Fibroblast of mammary gland (primary cell): ENCODE measurements at regions not wholly inside any gene's neighbourhood (a gene's known extent, or its start where the extent isn't known, plus 50 kb on each side); places are given as distances from the start of the nearest gene placed in this dataset.

Experiments
- DNase-seq: peaks from one replicate; pipeline ENCODE4 v3.0.0-alpha.2; 2010; ENCODE audit warnings: low read depth
- H3K4me3 ChIP-seq: 2 replicates; pipeline ENCODE4 v1.5.1; 2011; ENCODE audit warnings: low read depth, mild to moderate bottlenecking, low read length, moderate library complexity; ENCODE audit not compliant: control insufficient read depth
- CTCF ChIP-seq: conservative IDR thresholded peaks from 2 replicates; pipeline ENCODE4 v1.5.1; 2011; ENCODE audit warnings: low read depth, low read length, inconsistent platforms; ENCODE audit not compliant: control insufficient read depth, insufficient read depth

GRCh38 chr11:71334191-71334590 is 81.8 kb upstream of the SHANK2 start:
- no peak for DNase-seq
- no peak for TF ChIP-seq CTCF
- no peak overlapping the region for H3K4me3 ChIP-seq

DNA sequence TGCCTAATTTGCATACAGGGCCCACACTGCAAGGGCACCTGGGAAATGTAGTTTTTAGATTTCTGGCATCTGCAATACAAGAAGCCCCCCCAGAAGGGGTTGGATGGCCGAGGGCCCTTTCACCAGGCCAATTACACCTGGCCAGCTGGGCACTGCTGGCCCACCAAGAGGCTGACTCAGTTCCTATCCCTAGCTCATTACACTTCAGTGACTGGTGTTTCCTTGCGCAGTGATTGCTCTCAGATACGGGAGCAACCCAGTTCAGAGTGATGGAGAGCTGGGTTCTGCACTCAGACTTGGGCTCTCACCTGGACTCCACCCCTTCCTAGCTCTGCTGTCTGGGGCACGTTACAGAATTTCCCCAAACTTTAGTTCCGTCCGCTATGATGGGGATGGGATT is 81.1 kb upstream of the SHANK2 start:
- DNase-seq: no peak
- no peak overlapping the region for H3K4me3 ChIP-seq
- TF ChIP-seq CTCF: no peak

GRCh38 chr11:71332447-71332846 is 80.1 kb upstream of the SHANK2 start:
- DNase-seq: no peak
- no peak for TF ChIP-seq CTCF
- no peak overlapping the region for H3K4me3 ChIP-seq

DNA sequence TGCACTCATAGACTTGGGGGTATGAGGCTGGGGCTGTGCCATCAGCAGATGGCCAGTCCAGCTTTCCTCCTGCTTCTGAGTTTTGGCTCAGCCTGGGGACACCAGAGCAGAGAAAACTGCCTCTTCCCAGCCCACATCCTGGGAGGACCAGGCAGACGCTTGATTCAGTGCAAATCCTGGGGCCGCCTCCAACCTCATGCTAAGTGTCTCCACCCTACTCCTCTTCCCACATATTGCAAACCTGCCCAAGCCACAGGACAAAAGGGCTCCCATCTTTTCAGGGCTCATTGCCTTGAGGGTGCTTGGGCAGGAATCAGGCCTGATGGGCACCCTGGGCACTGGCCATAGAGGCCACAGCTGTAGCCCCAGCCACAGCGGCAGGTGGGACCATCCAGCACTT is 79.7 kb upstream of the SHANK2 start:
- no peak overlapping the region for H3K4me3 ChIP-seq
- no peak for TF ChIP-seq CTCF
- no peak for DNase-seq

DNA sequence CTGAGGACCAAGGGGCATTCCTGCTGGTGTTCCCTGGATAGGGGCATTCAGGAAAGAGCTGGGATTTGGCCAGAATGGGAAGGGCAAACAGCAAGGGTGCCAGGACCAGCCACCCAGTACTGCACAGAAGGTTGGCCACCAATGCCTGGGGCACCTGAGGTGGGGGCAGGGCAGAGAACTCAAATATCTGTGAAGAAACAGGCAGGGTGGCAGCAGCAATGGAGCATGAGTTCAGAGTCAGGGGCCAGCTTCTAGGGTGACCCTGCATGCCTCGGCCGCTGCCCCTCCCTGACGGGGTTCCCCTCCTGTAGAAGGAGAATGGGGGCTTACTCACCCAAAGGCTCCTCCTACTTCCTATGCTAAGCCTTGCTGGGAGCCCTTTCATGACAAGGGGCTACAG is 79.3 kb upstream of the SHANK2 start:
- no peak for DNase-seq
- no peak for TF ChIP-seq CTCF
- H3K4me3 ChIP-seq: no peak overlapping the region

- no peak overlapping the region for H3K4me3 ChIP-seq
- no peak for DNase-seq
- TF ChIP-seq CTCF: no peak
These were observed 78.6 kb upstream of the SHANK2 start for GRCh38 chr11:71330996-71331395.

DNA sequence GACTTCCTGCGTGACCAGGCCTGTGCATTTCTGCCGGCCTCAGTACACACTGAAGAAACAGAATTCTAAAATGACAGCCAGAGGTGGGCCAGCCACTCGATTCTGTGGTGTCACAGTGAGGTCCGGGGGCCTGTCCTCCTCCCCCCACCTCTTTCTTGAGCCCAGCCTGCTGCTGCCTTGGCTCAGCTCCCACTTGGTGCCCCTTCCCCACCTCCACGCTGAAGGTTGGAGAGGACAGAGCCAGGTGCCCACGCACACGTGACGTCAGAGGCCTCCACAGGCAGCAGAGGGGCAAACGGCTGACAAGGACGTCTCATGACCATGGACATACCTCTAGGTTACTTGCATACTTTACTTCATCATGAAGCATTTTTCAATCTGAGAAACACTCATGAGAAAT is 78.0 kb upstream of the SHANK2 start:
- TF ChIP-seq CTCF: no peak
- no peak for DNase-seq
- H3K4me3 ChIP-seq: no peak overlapping the region
